ENCODE measurements at regions not wholly inside any gene's neighbourhood (a gene's known extent, or its start where the extent isn't known, plus 50 kb on each side); places are given as distances from the start of the nearest gene placed in this dataset.
"Not testable (repeated sequence)": the region's sequence is repeated elsewhere in the genome, so short reads cannot be mapped to it uniquely, and the experiment has no call there.

- no peak for TF ChIP-seq CTCF (IDR thresholded peaks at IDR 0.05; ENCODE audit: extremely low read depth, missing control alignments)
- no peak for DNase-seq (ENCODE audit: low spot score)
These were observed 77.7 kb upstream of the ALKAL2 start for GRCh38 chr2:365367-366275.

- TF ChIP-seq CTCF (IDR thresholded peaks at IDR 0.05; ENCODE audit: extremely low read depth, missing control alignments) = no peak
- DNase-seq (ENCODE audit: low spot score) = no peak
These were observed 76.1 kb upstream of the ALKAL2 start for GRCh38 chr2:363824-364470.

GRCh38 chr2:362924-363323 is 75.0 kb upstream of the ALKAL2 start:
- DNase-seq (ENCODE audit: low spot score) = no peak
- no peak for TF ChIP-seq CTCF (IDR thresholded peaks at IDR 0.05; ENCODE audit: extremely low read depth, missing control alignments)

- DNase-seq (ENCODE audit: low spot score) = no peak
- TF ChIP-seq CTCF (IDR thresholded peaks at IDR 0.05; ENCODE audit: extremely low read depth, missing control alignments) = no peak
These were observed 72.2 kb upstream of the ALKAL2 start for GRCh38 chr2:360124-360523.

GRCh38 chr2:359047-359446 is 71.2 kb upstream of the ALKAL2 start:
- no peak for TF ChIP-seq CTCF (IDR thresholded peaks at IDR 0.05; ENCODE audit: extremely low read depth, missing control alignments)
- no peak for DNase-seq (ENCODE audit: low spot score)

- no peak for DNase-seq (ENCODE audit: low spot score)
- TF ChIP-seq CTCF (IDR thresholded peaks at IDR 0.05; ENCODE audit: extremely low read depth, missing control alignments) = no peak
These were observed 69.9 kb upstream of the ALKAL2 start for GRCh38 chr2:357811-358210.

- not testable (repeated sequence) for DNase-seq (ENCODE audit: low spot score)
These were observed 68.4 kb upstream of the ALKAL2 start for GRCh38 chr2:356304-356703.

Measured in GM20000 (cell line).